SK-N-SH (cell line): ENCODE measurements at regions not wholly inside any gene's neighbourhood (a gene's known extent, or its start where the extent isn't known, plus 50 kb on each side); places are given as distances from the start of the nearest gene placed in this dataset.
A peak's percentile ranks its signal among the peaks of the same experiment; 100 is the strongest.

Experiments used
- CTCF ChIA-PET: fragments of 300-600, 350-600 bp; formaldehyde crosslinking; extraction: SDS; loops from one replicate; lab custom pipeline; 2021; lab: Yijun Ruan, JAX
- POLR2A ChIA-PET: fragments of 350-600 bp; sonication (Branson Sonifier 250); formaldehyde crosslinking; extraction: SDS; loops from one replicate; lab custom pipeline; 2020; ENCODE audit warnings: antibody characterized with exemption, inconsistent platforms; lab: Yijun Ruan, JAX
- DNase-seq: peaks from one replicate; pipeline ENCODE4 v3.0.0; 2012
- H2AFZ ChIP-seq: fragments of 200-600 bp; sonication (generic); 2 replicates; pipeline ENCODE4 v1.8.1; 2016; ENCODE audit warnings: antibody characterized with exemption, mild to moderate bottlenecking, low read depth
- H3F3A ChIP-seq: fragments of 200-600 bp; sonication (generic); replicated peaks from 2 replicates; pipeline ENCODE3; 2016; ENCODE audit warnings: antibody characterized with exemption, mild to moderate bottlenecking; ENCODE audit not compliant: insufficient read depth
- H3K27ac ChIP-seq, 2 experiments: fragments of 200-500 bp in 1 of 2; fragments of 200-600 bp in 1 of 2; sonication (Bioruptor generic) in 1 of 2; sonication (generic), shearing (Covaris generic) in 1 of 2; 2 replicates each; pipeline versions ENCODE4 v1.5.1 to v1.6.1; 2014 to 2016; ENCODE audit warnings: low read depth in 2 of 2, inconsistent platforms in 1 of 2, low read length in 1 of 2, mild to moderate bottlenecking in 1 of 2, mixed read lengths in 1 of 2
- H3K27me3 ChIP-seq: fragments of 200-600 bp; sonication (generic), shearing (Covaris generic); 2 replicates; pipeline ENCODE4 v1.6.1; 2016; ENCODE audit warnings: mixed run types; ENCODE audit not compliant: insufficient read depth
- H3K36me3 ChIP-seq, 2 experiments: fragments of 200-500 bp in 1 of 2; fragments of 200-600 bp in 1 of 2; sonication (Bioruptor generic) in 1 of 2; sonication (generic) in 1 of 2; replicated peaks in 1 of 2; 2 replicates each; pipeline versions ENCODE3 to v1.5.1; 2014 to 2016; ENCODE audit warnings: low read length in 1 of 2, mild to moderate bottlenecking in 1 of 2; ENCODE audit not compliant: insufficient read depth in 2 of 2, control insufficient read depth in 1 of 2
- H3K4me1 ChIP-seq, 2 experiments: fragments of 200-500 bp in 1 of 2; fragments of 200-600 bp in 1 of 2; sonication (Bioruptor generic) in 1 of 2; sonication (generic), shearing (Covaris generic) in 1 of 2; 2 replicates each; pipeline versions ENCODE4 v1.5.1 to v1.6.1; 2014 to 2016; ENCODE audit warnings: low read depth in 1 of 2, low read length in 1 of 2, mixed run types in 1 of 2; ENCODE audit not compliant: insufficient read depth in 2 of 2, control insufficient read depth in 1 of 2
- H3K4me2 ChIP-seq: fragments of 200-600 bp; sonication (generic), shearing (Covaris generic); 2 replicates; pipeline ENCODE4 v1.6.1; 2017; ENCODE audit warnings: mixed run types
- H3K4me3 ChIP-seq, 2 experiments: fragments of 200-500 bp in 1 of 2; fragments of 200-600 bp in 1 of 2; sonication (Bioruptor generic) in 1 of 2; sonication (generic), shearing (Covaris generic) in 1 of 2; 2 replicates each; pipeline versions ENCODE4 v1.5.1 to v1.8.1; 2014 to 2016; ENCODE audit warnings: low read depth in 2 of 2, inconsistent platforms in 1 of 2, low read length in 1 of 2, mild to moderate bottlenecking in 1 of 2, mixed read lengths in 1 of 2, moderate library complexity in 1 of 2
- H3K79me2 ChIP-seq: fragments of 200-600 bp; sonication (generic); 2 replicates; pipeline ENCODE4 v1.8.1; 2017; ENCODE audit warnings: mild to moderate bottlenecking; ENCODE audit not compliant: insufficient read depth
- H3K9ac ChIP-seq: fragments of 200-600 bp; sonication (generic); 2 replicates; pipeline ENCODE4 v1.6.1; 2017; ENCODE audit warnings: mixed run types
- H3K9me2 ChIP-seq: fragments of 200-600 bp; sonication (generic); 2 replicates; pipeline ENCODE4 v1.6.1; 2017; ENCODE audit warnings: mixed run types
- H3K9me3 ChIP-seq: fragments of 200-600 bp; sonication (generic); 2 replicates; pipeline ENCODE4 v1.6.1; 2017; ENCODE audit warnings: mixed run types, mild to moderate bottlenecking, moderate library complexity
- H4K20me1 ChIP-seq: fragments of 200-600 bp; sonication (generic); 2 replicates; pipeline ENCODE4 v1.6.1; 2017; ENCODE audit warnings: mild to moderate bottlenecking, mixed run types; ENCODE audit not compliant: insufficient read depth
- CHD2 ChIP-seq: fragments of 150-350 bp; IDR thresholded peaks from 2 replicates; pipeline ENCODE4 v1.6.1; 2018; ENCODE audit warnings: low read length; ENCODE audit not compliant: partially characterized antibody
- CTCF ChIP-seq: fragments of 200-600 bp; sonication (generic); IDR thresholded peaks from 2 replicates; pipeline ENCODE4 v1.6.1; 2017; ENCODE audit warnings: antibody characterized with exemption, mild to moderate bottlenecking, moderate library complexity
- EP300 ChIP-seq, 2 experiments: IDR thresholded peaks; 2 replicates each; pipeline versions ENCODE4 v1.4.0 to v1.6.1; 2012; ENCODE audit warnings: borderline replicate concordance in 1 of 2, low read depth in 1 of 2, low read length in 1 of 2
- GATA2 ChIP-seq: sonication (generic); formaldehyde crosslinking; IDR thresholded peaks from 2 replicates; pipeline ENCODE4 v1.5.0; 2020; ENCODE audit warnings: mild to moderate bottlenecking, missing genetic modification reagents
- IRF3 ChIP-seq: fragments of 150-350 bp; IDR thresholded peaks from 2 replicates; pipeline ENCODE4 v1.6.1; 2016; ENCODE audit warnings: mild to moderate bottlenecking, low read depth, low read length
- MEF2A ChIP-seq: IDR thresholded peaks from 2 replicates; pipeline ENCODE4 v1.4.0; 2012; ENCODE audit warnings: low read depth, borderline replicate concordance
- RCOR1 ChIP-seq: fragments of 150-350 bp; IDR thresholded peaks from 2 replicates; pipeline ENCODE4 v1.6.1; 2017; ENCODE audit warnings: antibody characterized with exemption, low read length
- ZBTB33 ChIP-seq: IDR thresholded peaks from 2 replicates; pipeline ENCODE4 v1.4.0; 2012; ENCODE audit warnings: low read depth, borderline replicate concordance
- WGBS: methylation state at CpG from one replicate; pipeline ENCODE4 v1.1.6; 2017; ENCODE audit warnings: low lambda C conversion rate; 5-methylcytosine and 5-hydroxymethylcytosine counted together

GRCh38 chr20:37624963-37625362, 68.9 kb upstream of the CTNNBL1 start:
- WGBS, result 3% methylated on average over 1 of the region's 1 CpG
- peaks cover 0 to 7% of the 10 kb centered on the region in 2 experiments; a peak in 2 of 4 replicates for H3K4me1 ChIP-seq
- no peak overlapping the region for H3K4me2 ChIP-seq
- H2AFZ ChIP-seq, result no peak overlapping the region
- no peaks in the 10 kb centered on the region for H4K20me1 ChIP-seq
- DNase-seq, result peak; percentile 48
- CTCF ChIA-PET, result interaction anchor here (1.1 kb wide), 1 partner anchor 9 kb away, joined by 4 read pairs; no protein-coding TSS in a partner anchor
- TF ChIP-seq IRF3 (no peak), RCOR1 (0 out of 2 replicates have a peak, but pooled peaks have one; percentile 41), CHD2 (peak; percentile 26), MEF2A (no peak), GATA2 (CRISPR knock-in tag) (peak; percentile 42), EP300 (IDR thresholded peaks at IDR 0.05; ENCODE audit: borderline replicate concordance in 1 of 2, low read depth in 1 of 2, low read length in 1 of 2) (peak in 1 of 2 experiments; percentile 17; a peak in 1 of 4 replicates)
- TF ChIP-seq, all 33 proteins: peak for 4
- no peaks in the 10 kb centered on the region for H3K36me3 ChIP-seq
- no peak overlapping the region for H3K4me3 ChIP-seq
- no peaks in the 10 kb centered on the region for H3K79me2 ChIP-seq
- H3K9ac ChIP-seq, result no peak overlapping the region
- H3K27me3 ChIP-seq, result peaks cover 10% of the 10 kb centered on the region; the same call in 1 of the 2 replicates
- H3K9me2 ChIP-seq, result no peaks in the 10 kb centered on the region
- H3K9me3 ChIP-seq, result no peaks in the 10 kb centered on the region
- no peak overlapping the region for H3K27ac ChIP-seq
- no peaks in the 10 kb centered on the region for H3F3A ChIP-seq
- POLR2A ChIA-PET, result no interaction called here

- ChIA-PET POLR2A (no interaction called here), CTCF (no interaction called here)
- H3K9me2 ChIP-seq, result no peaks in the 10 kb centered on the region
- DNase-seq, result no peak
- H3K9ac ChIP-seq, result no peak overlapping the region
- H3K4me2 ChIP-seq, result no peak overlapping the region
- H3K36me3 ChIP-seq, result no peaks in the 10 kb centered on the region
- peaks cover 0 to 7% of the 10 kb centered on the region in 2 experiments; a peak in 2 of 4 replicates for H3K4me1 ChIP-seq
- H4K20me1 ChIP-seq, result no peaks in the 10 kb centered on the region
- H3K79me2 ChIP-seq, result no peaks in the 10 kb centered on the region
- H3F3A ChIP-seq, result no peaks in the 10 kb centered on the region
- peaks cover 17% of the 10 kb centered on the region for H3K27me3 ChIP-seq
- H3K27ac ChIP-seq, result no peak overlapping the region
- no peak overlapping the region for H2AFZ ChIP-seq
- TF ChIP-seq MEF2A (no peak), CTCF (no peak), IRF3 (no peak), ZBTB33 (no peak)
- 12% methylated on average over 5 of the region's 5 CpGs for WGBS
- no peaks in the 10 kb centered on the region for H3K9me3 ChIP-seq
- no peak overlapping the region for H3K4me3 ChIP-seq
Observed at GRCh38 chr20:37622728-37623127, 71.1 kb upstream of the CTNNBL1 start.
